AG09319 (cell line): ENCODE measurements at regions not wholly inside any gene's neighbourhood (a gene's known extent, or its start where the extent isn't known, plus 50 kb on each side); places are given as distances from the start of the nearest gene placed in this dataset.

ENCODE experiments used
- DNase-seq: peaks from one replicate; pipeline ENCODE4 v3.0.0-alpha.2; 2010; ENCODE audit warnings: low read depth; ENCODE audit errors: extremely low read depth
- CTCF ChIP-seq: IDR thresholded peaks from 2 replicates; pipeline ENCODE4 v1.5.1; 2011; ENCODE audit warnings: low read depth, mild to moderate bottlenecking, inconsistent platforms, low read length, moderate library complexity

DNA sequence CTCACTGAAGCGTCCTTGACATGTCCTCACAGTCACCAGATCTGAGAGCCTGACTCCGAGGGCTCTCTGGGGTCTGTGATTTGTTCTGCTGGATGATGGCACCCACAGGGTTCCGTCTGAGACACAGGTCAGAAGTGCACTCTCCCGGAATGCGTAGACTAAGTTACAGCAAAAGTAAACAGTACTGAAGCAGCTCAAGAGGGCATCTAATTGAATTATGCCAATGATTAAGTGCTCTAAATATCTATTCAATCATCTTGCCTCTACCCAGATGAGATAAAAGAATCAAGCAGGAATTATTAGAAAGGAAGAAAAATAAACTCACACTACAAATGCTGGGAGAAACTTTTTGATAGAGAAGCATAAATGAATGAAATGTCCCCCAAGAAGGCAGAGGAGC lies 544.1 kb downstream of the SOX11 start:
- no peak for TF ChIP-seq CTCF
- no peak for DNase-seq

DNA sequence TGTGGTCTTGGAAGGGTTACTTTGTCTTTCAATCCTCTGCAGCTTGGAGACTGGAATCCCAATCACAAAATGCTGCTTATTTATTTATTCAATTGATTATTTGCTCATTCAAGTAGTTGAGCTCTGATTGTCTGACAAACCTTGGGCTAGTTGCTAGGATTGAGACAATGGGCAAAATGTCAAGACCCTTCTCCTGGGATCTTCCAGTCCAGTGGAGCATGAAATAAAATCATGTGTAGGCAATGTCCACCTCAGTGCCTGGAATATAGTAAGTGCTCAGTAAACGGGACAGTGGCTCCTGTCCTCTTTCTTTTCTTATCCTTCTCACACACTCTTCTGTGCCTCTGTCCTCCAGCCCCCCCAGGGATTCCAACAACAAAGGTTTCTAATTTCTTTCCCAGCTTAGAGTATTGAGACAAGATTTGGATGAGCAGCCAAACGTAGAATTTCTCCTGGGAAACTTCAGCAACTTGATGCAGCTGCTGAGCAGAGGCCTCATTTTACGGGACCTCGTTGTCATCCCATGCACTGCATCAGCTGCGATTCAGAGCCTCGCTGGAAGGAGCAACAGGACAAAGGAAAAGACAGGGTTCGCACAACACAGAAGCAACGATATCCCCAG lies 545.0 kb downstream of the SOX11 start:
- DNase-seq = no peak
- TF ChIP-seq CTCF = no peak

GRCh38 chr2:6249557-6249956 lies 557.4 kb downstream of the SOX11 start:
- DNase-seq = no peak
- no peak for TF ChIP-seq CTCF

GRCh38 chr2:6254441-6254840 lies 562.3 kb downstream of the SOX11 start:
- TF ChIP-seq CTCF = no peak
- DNase-seq = no peak

DNA sequence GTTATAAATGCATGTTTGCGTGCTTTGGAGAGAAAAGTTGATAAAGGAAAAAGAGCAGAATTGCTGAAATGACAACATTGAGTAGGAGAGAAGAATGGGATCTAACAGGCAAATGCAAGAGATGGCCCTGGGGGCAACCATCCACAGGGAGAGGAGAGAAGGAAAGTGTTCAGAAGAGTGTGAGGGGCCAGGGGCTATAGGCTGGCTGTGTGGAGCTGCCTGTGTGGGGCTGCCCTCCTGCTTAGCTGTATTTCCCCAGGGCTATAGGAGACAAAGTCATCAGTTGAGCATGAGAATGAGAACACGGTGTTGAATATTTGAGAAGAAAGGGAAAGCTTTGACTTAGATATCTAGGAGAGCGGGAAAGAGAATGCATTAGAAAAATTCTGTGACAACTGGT lies 572.0 kb downstream of the SOX11 start:
- TF ChIP-seq CTCF = no peak
- no peak for DNase-seq

- TF ChIP-seq CTCF = no peak
- DNase-seq = no peak
Measured at GRCh38 chr2:6281524-6281923, 584.2 kb downstream of the CMPK2 start.

DNA sequence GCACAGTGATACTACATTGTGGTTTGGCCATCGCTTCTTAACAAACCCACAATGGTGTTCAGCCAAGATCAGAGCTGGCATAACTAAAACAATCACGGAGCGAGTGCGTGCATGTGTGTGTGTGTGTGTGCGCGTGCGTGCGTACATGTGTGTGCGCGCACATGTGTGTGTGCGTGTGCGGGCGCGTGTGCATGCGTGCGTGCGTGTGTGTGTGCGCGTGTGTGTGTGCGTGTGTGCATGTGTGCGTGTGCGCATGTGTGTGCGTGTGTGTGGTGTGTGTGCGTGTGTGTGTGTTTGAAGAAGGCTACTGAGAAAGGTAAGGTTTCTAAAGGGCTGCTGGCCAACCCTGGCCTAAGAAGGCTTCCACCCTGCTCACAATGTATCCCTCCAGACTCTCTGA lies 582.4 kb downstream of the CMPK2 start:
- DNase-seq = no peak
- no peak for TF ChIP-seq CTCF
